H1 (cell line): ENCODE measurements at regions not wholly inside any gene's neighbourhood (a gene's known extent, or its start where the extent isn't known, plus 50 kb on each side); places are given as distances from the start of the nearest gene placed in this dataset.

ENCODE experiments used
- CTCF ChIA-PET: fragments of 300-600 bp; sonication (Branson Sonifier 250); formaldehyde crosslinking; loops from one replicate; lab custom pipeline; 2021; ENCODE audit not compliant: partially characterized antibody; lab: Charles Lee
- POLR2A ChIA-PET: fragments of 300-600 bp; sonication (Branson Sonifier 250); formaldehyde crosslinking; loops from one replicate; lab custom pipeline; 2021; ENCODE audit warnings: inconsistent platforms; ENCODE audit not compliant: partially characterized antibody; lab: Charles Lee
- DNase-seq, 2 experiments: peaks; one replicate each; pipeline versions ENCODE4 v3.0.0 to v3.0.0-alpha.2; 2010 to 2022; ENCODE audit warnings: low spot score in 2 of 2, low read depth in 1 of 2, mixed read lengths in 1 of 2
- FAIRE-seq: peaks from 2 replicates; lab custom pipeline; 2011; peaks lifted over from hg19 to GRCh38; lab: Jason Lieb, UNC
- H2AFZ ChIP-seq: 2 replicates; pipeline ENCODE4 v1.8.1; 2012; ENCODE audit warnings: low read length, inconsistent platforms
- H2AK5ac ChIP-seq: 2 replicates; pipeline ENCODE4 v1.6.1; 2013; ENCODE audit warnings: low read depth, low read length
- H2BK120ac ChIP-seq: replicated peaks from 2 replicates; pipeline ENCODE3; 2013; ENCODE audit warnings: low read depth, low read length, inconsistent platforms
- H2BK12ac ChIP-seq: 2 replicates; pipeline ENCODE4 v1.6.1; 2013; ENCODE audit warnings: low read depth, low read length
- H2BK15ac ChIP-seq: 2 replicates; pipeline ENCODE4 v1.6.1; 2013; ENCODE audit warnings: low read length
- H2BK20ac ChIP-seq: 2 replicates; pipeline ENCODE4 v1.6.1; 2013; ENCODE audit warnings: low read length
- H2BK5ac ChIP-seq: 2 replicates; pipeline ENCODE4 v1.6.1; 2013; ENCODE audit warnings: low read depth, low read length
- H3K14ac ChIP-seq: 2 replicates; pipeline ENCODE4 v1.6.1; 2013; ENCODE audit warnings: inconsistent platforms; ENCODE audit not compliant: insufficient read length
- H3K18ac ChIP-seq: 2 replicates; pipeline ENCODE4 v1.6.1; 2013; ENCODE audit warnings: low read length; ENCODE audit errors: extremely low read depth
- H3K23ac ChIP-seq: 2 replicates; pipeline ENCODE4 v1.6.1; 2013; ENCODE audit warnings: inconsistent platforms; ENCODE audit not compliant: insufficient read length
- H3K23me2 ChIP-seq: 2 replicates; pipeline ENCODE4 v1.6.1; 2013; ENCODE audit warnings: low read depth, low read length
- H3K27ac ChIP-seq: 2 replicates; pipeline ENCODE4 v1.6.1; 2011; ENCODE audit warnings: low read depth, low read length, inconsistent platforms
- H3K27me3 ChIP-seq, 4 experiments: replicated peaks in 1 of 4; 1 replicate in 1 of 4; 2 replicates in 3 of 4; pipeline versions ENCODE4 v1.6.1 to v1.8.1; 2011 to 2013; ENCODE audit warnings: low read length in 3 of 4, mild to moderate bottlenecking in 3 of 4, inconsistent platforms in 2 of 4, mixed read lengths in 2 of 4, moderate library complexity in 1 of 4; ENCODE audit not compliant: control insufficient read depth in 3 of 4, insufficient read depth in 3 of 4; ENCODE audit errors: extremely low read depth in 1 of 4
- H3K36me3 ChIP-seq, 4 experiments: 2 replicates each; pipeline versions ENCODE4 v1.6.1 to v1.8.1; 2011 to 2013; ENCODE audit warnings: mild to moderate bottlenecking in 4 of 4, low read length in 3 of 4, moderate library complexity in 2 of 4, control low read depth in 1 of 4, inconsistent platforms in 1 of 4; ENCODE audit not compliant: insufficient read depth in 4 of 4, control insufficient read depth in 2 of 4
- H3K4ac ChIP-seq: replicated peaks from 2 replicates; pipeline ENCODE3; 2013; ENCODE audit warnings: low read length, low read depth, mixed read lengths, inconsistent platforms; ENCODE audit not compliant: insufficient read length
- H3K4me1 ChIP-seq, 4 experiments: replicated peaks in 1 of 4; 1 replicate in 1 of 4; 2 replicates in 3 of 4; pipeline versions ENCODE4 v1.6.1 to v1.8.1; 2011 to 2013; ENCODE audit warnings: low read length in 3 of 4, inconsistent platforms in 2 of 4, mixed read lengths in 1 of 4; ENCODE audit not compliant: insufficient read depth in 4 of 4, control insufficient read depth in 3 of 4
- H3K4me2 ChIP-seq, 2 experiments: 2 replicates each; pipeline versions ENCODE4 v1.6.1 to v1.8.1; 2011 to 2013; ENCODE audit warnings: low read depth in 2 of 2, low read length in 2 of 2, control low read depth in 1 of 2, inconsistent platforms in 1 of 2, mild to moderate bottlenecking in 1 of 2; ENCODE audit not compliant: insufficient read depth in 1 of 2
- H3K4me3 ChIP-seq, 4 experiments: fragments of 200-600, 300-600 bp in 1 of 4; sonication (generic), shearing (Covaris generic), sonication (Bioruptor Twin) in 1 of 4; 2 replicates each; pipeline versions ENCODE4 v1.5.1 to v1.8.1; 2011 to 2016; ENCODE audit warnings: low read length in 4 of 4, low read depth in 3 of 4, control low read depth in 2 of 4, inconsistent platforms in 2 of 4, mild to moderate bottlenecking in 2 of 4, mixed read lengths in 1 of 4, moderate library complexity in 1 of 4; ENCODE audit not compliant: insufficient read depth in 2 of 4; ENCODE audit errors: extremely low read depth in 1 of 4
- H3K56ac ChIP-seq: replicated peaks from 2 replicates; pipeline ENCODE3; 2013; ENCODE audit warnings: low read depth, mild to moderate bottlenecking, mixed read lengths, low read length, inconsistent platforms; ENCODE audit not compliant: insufficient read length
- H3K79me1 ChIP-seq: 2 replicates; pipeline ENCODE4 v1.6.1; 2013; ENCODE audit warnings: low read depth, low read length, control low read depth
- H3K79me2 ChIP-seq, 2 experiments: 2 replicates each; pipeline versions ENCODE4 v1.6.1 to v1.8.1; 2012 to 2013; ENCODE audit warnings: low read length in 2 of 2, mild to moderate bottlenecking in 2 of 2, inconsistent platforms in 1 of 2; ENCODE audit not compliant: insufficient read depth in 2 of 2, control insufficient read depth in 1 of 2
- H3K9ac ChIP-seq, 4 experiments: replicated peaks in 1 of 4; 1 replicate in 1 of 4; 2 replicates in 3 of 4; pipeline versions ENCODE4 v1.6.1 to v1.8.1; 2011 to 2013; ENCODE audit warnings: low read depth in 3 of 4, low read length in 3 of 4, control low read depth in 2 of 4, mild to moderate bottlenecking in 2 of 4, moderate library complexity in 2 of 4, inconsistent platforms in 1 of 4; ENCODE audit errors: extremely low read depth in 1 of 4
- H3K9me3 ChIP-seq, 2 experiments: 2 replicates each; pipeline versions ENCODE4 v1.6.1 to v1.8.1; 2012 to 2013; ENCODE audit warnings: mild to moderate bottlenecking in 2 of 2, moderate library complexity in 2 of 2, control low read depth in 1 of 2, inconsistent platforms in 1 of 2, low read depth in 1 of 2, low read length in 1 of 2, mixed read lengths in 1 of 2; ENCODE audit not compliant: insufficient read depth in 2 of 2
- H4K20me1 ChIP-seq, 2 experiments: replicated peaks in 1 of 2; 2 replicates each; pipeline versions ENCODE3 to v1.8.1; 2011 to 2013; ENCODE audit warnings: inconsistent platforms in 2 of 2, low read length in 2 of 2, mild to moderate bottlenecking in 1 of 2; ENCODE audit not compliant: insufficient read depth in 2 of 2, control insufficient read depth in 1 of 2
- H4K5ac ChIP-seq: 2 replicates; pipeline ENCODE4 v1.6.1; 2013; ENCODE audit warnings: low read length, low read depth, mixed read lengths, inconsistent platforms; ENCODE audit not compliant: insufficient read length
- H4K8ac ChIP-seq: 2 replicates; pipeline ENCODE4 v1.8.0; 2013; ENCODE audit warnings: mild to moderate bottlenecking, moderate library complexity, low read length, inconsistent platforms; ENCODE audit not compliant: insufficient read depth; ENCODE audit errors: extremely low read depth
- H4K91ac ChIP-seq: replicated peaks from 2 replicates; pipeline ENCODE3; 2013; ENCODE audit warnings: low read length, mixed read lengths, inconsistent platforms; ENCODE audit not compliant: insufficient read length
- ASH2L ChIP-seq: fragments of 200-600, 300-600 bp; sonication (generic); IDR thresholded peaks from one replicate; pipeline ENCODE4 v1.7.1; 2017; ENCODE audit warnings: low read length
- BCL11A ChIP-seq, 2 experiments: IDR thresholded peaks; one replicate each; pipeline ENCODE4 v1.6.1; 2011; ENCODE audit warnings: low read depth in 2 of 2, low read length in 2 of 2, mild to moderate bottlenecking in 2 of 2
- GTF2F1 ChIP-seq: IDR thresholded peaks from 2 replicates; pipeline ENCODE4 v1.6.1; 2012; ENCODE audit warnings: low read depth, low read length, improper control_type of control experiment, borderline replicate concordance
- JUN ChIP-seq: IDR thresholded peaks from 2 replicates; pipeline ENCODE4 v1.6.1; 2011; ENCODE audit warnings: low read depth, mild to moderate bottlenecking, improper control_type of control experiment, low read length
- KDM4A ChIP-seq: IDR thresholded peaks from one replicate; pipeline ENCODE4 v1.7.1; 2012; ENCODE audit warnings: low read depth, mild to moderate bottlenecking, moderate library complexity, low read length, inconsistent platforms; ENCODE audit not compliant: severe bottlenecking
- NRF1 ChIP-seq: IDR thresholded peaks from 2 replicates; pipeline ENCODE4 v1.6.1; 2011; ENCODE audit warnings: mild to moderate bottlenecking, low read depth, low read length, improper control_type of control experiment
- POLR2A ChIP-seq, 2 experiments: IDR thresholded peaks; 1 replicate in 1 of 2; 2 replicates in 1 of 2; pipeline ENCODE4 v1.6.1; 2011; ENCODE audit warnings: low read depth in 2 of 2, low read length in 2 of 2, mild to moderate bottlenecking in 2 of 2; ENCODE audit errors: control extremely low read depth in 1 of 2
- SIN3A ChIP-seq, 2 experiments: IDR thresholded peaks in 1 of 2; conservative IDR thresholded peaks in 1 of 2; 2 replicates each; pipeline ENCODE4 v1.6.1; 2011 to 2012; ENCODE audit warnings: low read length in 2 of 2, improper control_type of control experiment in 1 of 2, low read depth in 1 of 2, mild to moderate bottlenecking in 1 of 2
- TBP ChIP-seq: IDR thresholded peaks from 2 replicates; pipeline ENCODE4 v1.6.1; 2011; ENCODE audit warnings: low read depth, low read length, improper control_type of control experiment
- YY1 ChIP-seq: IDR thresholded peaks from 2 replicates; pipeline ENCODE4 v1.6.1; 2011; ENCODE audit warnings: low read depth, mild to moderate bottlenecking, low read length
- WGBS, 2 experiments: shearing (Covaris generic) in 1 of 2; methylation state at CpG; one replicate each; pipeline versions ENCODE4 v1.1.6 to v1.1.7; 2013 to 2015; ENCODE audit warnings: low lambda C conversion rate in 2 of 2, mixed read lengths in 2 of 2, inconsistent platforms in 1 of 2, low coverage in 1 of 2, missing lambda C conversion rate in 1 of 2; ENCODE audit not compliant: insufficient replicate concordance in 2 of 2, insufficient coverage in 1 of 2, insufficient read length in 1 of 2; ENCODE audit errors: extremely low coverage in 1 of 2, missing lambda C conversion rate in 1 of 2; 5-methylcytosine and 5-hydroxymethylcytosine counted together

DNA sequence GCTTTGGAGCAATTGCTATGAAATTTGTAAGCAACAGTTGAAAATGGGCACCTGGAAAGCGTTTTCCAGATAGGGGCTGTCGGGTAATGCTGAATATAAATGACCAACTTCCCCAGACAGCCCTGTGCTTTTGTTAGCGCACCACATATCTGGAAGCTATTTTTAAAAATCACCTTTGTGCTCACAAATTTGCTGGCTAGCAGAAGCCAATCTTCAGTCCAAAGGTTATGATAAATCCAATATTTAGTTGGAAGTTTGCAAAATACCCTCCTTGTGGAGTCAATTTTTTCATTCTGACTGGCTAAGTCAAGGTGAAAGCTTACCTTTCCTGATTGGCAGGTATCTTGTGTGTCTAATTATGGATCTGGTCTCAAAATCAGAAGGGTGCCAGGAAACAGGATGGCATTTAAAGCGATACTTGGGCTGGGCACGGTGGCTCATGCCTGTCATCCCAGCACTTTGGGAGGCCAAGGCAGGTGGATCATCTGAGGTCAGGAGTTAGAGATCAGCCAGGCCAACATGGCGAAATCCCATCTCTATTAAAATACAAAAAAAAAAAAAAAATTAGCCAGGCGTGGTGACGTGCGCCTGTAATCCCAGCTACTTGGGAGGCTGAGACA, 124.1 kb upstream of the AJAP1 start:
- Histone ChIP-seq H3K4me1 (peaks cover 0 to 3% (median 1%) of the 10 kb centered on the region in 4 experiments; a peak in 1 of 7 replicates), H2AK5ac (no peak overlapping the region)
- TF ChIP-seq YY1 (no peak), POLR2A (IDR thresholded peaks at IDR 0.05; ENCODE audit: control extremely low read depth in 1 of 2, low read depth in 2 of 2, low read length in 2 of 2) (no peak), JUN (no peak), TBP (no peak), BCL11A (IDR thresholded peaks at IDR 0.05; ENCODE audit: low read depth in 2 of 2, low read length in 2 of 2) (no peak), ASH2L (no peak), SIN3A (conservative IDR thresholded peaks at IDR 0.05 in 1 of 2, IDR thresholded peaks at IDR 0.05 in 1 of 2; ENCODE audit: low read depth in 1 of 2, low read length in 2 of 2) (no peak), KDM4A (no peak), NRF1 (no peak), GTF2F1 (no peak)
- TF ChIP-seq, all 59 proteins: peak for 0
- Histone ChIP-seq H3K79me2 (no peaks in the 10 kb centered on the region), H2BK12ac (no peak overlapping the region), H4K20me1 (no peaks in the 10 kb centered on the region), H3K27ac (no peak overlapping the region), H3K9ac (no peak overlapping the region), H4K5ac (no peak overlapping the region), H3K23me2 (no peaks in the 10 kb centered on the region), H4K91ac (no peak overlapping the region), H2BK5ac (no peak overlapping the region), H3K79me1 (no peaks in the 10 kb centered on the region), H3K56ac (no peak overlapping the region), H2BK120ac (no peak overlapping the region), H3K27me3 (no peaks in the 10 kb centered on the region), H3K4me2 (no peak overlapping the region), H3K14ac (no peak overlapping the region), H2AFZ (no peak overlapping the region), H4K8ac (no peak overlapping the region; the same call in 1 of the 2 replicates), H2BK20ac (no peak overlapping the region), H3K23ac (no peak overlapping the region), H3K36me3 (no peaks in the 10 kb centered on the region), H3K9me3 (peaks cover 15 to 42% of the 10 kb centered on the region in 2 experiments; a peak in 2 of 4 replicates), H3K4me3 (no peak overlapping the region), H3K4ac (no peak overlapping the region), H3K18ac (no peak overlapping the region), H2BK15ac (no peak overlapping the region)
- DNase-seq = no peak
- POLR2A ChIA-PET = no interaction called here
- WGBS, 2 experiments = 90% methylated on average over 9 of the region's 9 CpGs; no CpG with 5 or more reads in 1 of the 2 experiments
- FAIRE-seq = no peak
- CTCF ChIA-PET = interaction anchor here (1.3 kb wide), 1 partner anchor 19 kb away, joined by 3 read pairs; no protein-coding TSS in a partner anchor
